ENCODE measurements at regions not wholly inside any gene's neighbourhood (a gene's known extent, or its start where the extent isn't known, plus 50 kb on each side); places are given as distances from the start of the nearest gene placed in this dataset.

- DNase-seq (ENCODE audit: low read depth): no peak
Observed at GRCh38 chr16:85971902-85972638, 73.1 kb downstream of the IRF8 start.

GRCh38 chr16:85974428-85975375, 75.7 kb downstream of the IRF8 start:
- no peak for DNase-seq (ENCODE audit: low read depth)

- no peak for DNase-seq (ENCODE audit: low read depth)
Observed at GRCh38 chr16:85975451-85975981, 76.6 kb downstream of the IRF8 start.

- DNase-seq (ENCODE audit: low read depth): no peak
Observed at GRCh38 chr16:85978291-85978775, 79.4 kb downstream of the IRF8 start.

GRCh38 chr16:85978976-85979375, 80.0 kb downstream of the IRF8 start:
- DNase-seq (ENCODE audit: low read depth): no peak

- DNase-seq (ENCODE audit: low read depth): no peak
Observed at GRCh38 chr16:85979605-85980004, 80.6 kb downstream of the IRF8 start.

- DNase-seq (ENCODE audit: low read depth): no peak
Observed at GRCh38 chr16:85980686-85981085, 81.7 kb downstream of the IRF8 start.

- no peak for DNase-seq (ENCODE audit: low read depth)
Observed at GRCh38 chr16:85981826-85982562, 83.0 kb downstream of the IRF8 start.

GRCh38 chr16:85982563-85982939, 83.6 kb downstream of the IRF8 start:
- no peak for DNase-seq (ENCODE audit: low read depth)

GRCh38 chr16:85983064-85983463, 84.1 kb downstream of the IRF8 start:
- DNase-seq (ENCODE audit: low read depth): no peak

- no peak for DNase-seq (ENCODE audit: low read depth)
Observed at GRCh38 chr16:85983606-85984230, 84.8 kb downstream of the IRF8 start.

- no peak for DNase-seq (ENCODE audit: low read depth)
Observed at GRCh38 chr16:85984231-85984880, 85.4 kb downstream of the IRF8 start.

GRCh38 chr16:85984947-85985451, 86.0 kb downstream of the IRF8 start:
- no peak for DNase-seq (ENCODE audit: low read depth)

- no peak for DNase-seq (ENCODE audit: low read depth)
Observed at GRCh38 chr16:85986931-85987749, 88.2 kb downstream of the IRF8 start.

- no peak for DNase-seq (ENCODE audit: low read depth)
Observed at GRCh38 chr16:85987750-85988078, 88.8 kb downstream of the IRF8 start.

- no peak for DNase-seq (ENCODE audit: low read depth)
Observed at GRCh38 chr16:85988306-85988705, 89.3 kb downstream of the IRF8 start.

GRCh38 chr16:85988723-85989313, 89.9 kb downstream of the IRF8 start:
- DNase-seq (ENCODE audit: low read depth): no peak

GRCh38 chr16:85989376-85989775, 90.4 kb downstream of the IRF8 start:
- no peak for DNase-seq (ENCODE audit: low read depth)

- DNase-seq (ENCODE audit: low read depth): no peak
Observed at GRCh38 chr16:85989863-85990643, 91.1 kb downstream of the IRF8 start.
